Dedifferentiated amniotic fluid mesenchymal stem cell (primary cell): ENCODE measurements at regions not wholly inside any gene's neighbourhood (a gene's known extent, or its start where the extent isn't known, plus 50 kb on each side); places are given as distances from the start of the nearest gene placed in this dataset.
"Not testable (repeated sequence)": the region's sequence is repeated elsewhere in the genome, so short reads cannot be mapped to it uniquely, and the experiment has no call there.

ENCODE experiments used
- DNase-seq: peaks from one replicate; pipeline ENCODE4 v3.0.0-alpha.2; 2016; ENCODE audit errors: extremely low spot score

- DNase-seq, result no peak
These were observed 55.4 kb downstream of the TMEM121 start for GRCh38 chr14:105581551-105582341.

GRCh38 chr14:105582639-105583038, 56.3 kb downstream of the TMEM121 start:
- no peak for DNase-seq

GRCh38 chr14:105583914-105584313, 57.5 kb downstream of the TMEM121 start:
- DNase-seq, result not testable (repeated sequence)

GRCh38 chr14:105585290-105585689, 58.9 kb downstream of the TMEM121 start:
- not testable (repeated sequence) for DNase-seq

GRCh38 chr14:105585722-105586121, 59.3 kb downstream of the TMEM121 start:
- DNase-seq, result not testable (repeated sequence)

- DNase-seq, result not testable (repeated sequence)
These were observed 59.9 kb downstream of the TMEM121 start for GRCh38 chr14:105586144-105586872.

GRCh38 chr14:105587034-105587433, 60.7 kb downstream of the TMEM121 start:
- DNase-seq, result not testable (repeated sequence)

- not testable (repeated sequence) for DNase-seq
These were observed 61.3 kb downstream of the TMEM121 start for GRCh38 chr14:105587482-105588235.

GRCh38 chr14:105588236-105588860, 62.0 kb downstream of the TMEM121 start:
- DNase-seq, result no peak

GRCh38 chr14:105589161-105589925, 63.0 kb downstream of the TMEM121 start:
- DNase-seq, result no peak

GRCh38 chr14:105589926-105590185, 63.5 kb downstream of the TMEM121 start:
- DNase-seq, result not testable (repeated sequence)

GRCh38 chr14:105591052-105591451, 64.7 kb downstream of the TMEM121 start:
- DNase-seq, result no peak

- not testable (repeated sequence) for DNase-seq
These were observed 65.5 kb downstream of the TMEM121 start for GRCh38 chr14:105591792-105592341.

- not testable (repeated sequence) for DNase-seq
These were observed 66.3 kb downstream of the TMEM121 start for GRCh38 chr14:105592646-105593045.

- not testable (repeated sequence) for DNase-seq
These were observed 69.0 kb downstream of the TMEM121 start for GRCh38 chr14:105595346-105595745.

- not testable (repeated sequence) for DNase-seq
These were observed 70.0 kb downstream of the TMEM121 start for GRCh38 chr14:105596374-105596773.

- not testable (repeated sequence) for DNase-seq
These were observed 71.8 kb downstream of the TMEM121 start for GRCh38 chr14:105598040-105598763.

- DNase-seq, result not testable (repeated sequence)
These were observed 72.7 kb downstream of the TMEM121 start for GRCh38 chr14:105598925-105599586.

GRCh38 chr14:105600195-105600938, 74.0 kb downstream of the TMEM121 start:
- DNase-seq, result not testable (repeated sequence)
